ENCODE measurements at regions not wholly inside any gene's neighbourhood (a gene's known extent, or its start where the extent isn't known, plus 50 kb on each side); places are given as distances from the start of the nearest gene placed in this dataset.

DNA sequence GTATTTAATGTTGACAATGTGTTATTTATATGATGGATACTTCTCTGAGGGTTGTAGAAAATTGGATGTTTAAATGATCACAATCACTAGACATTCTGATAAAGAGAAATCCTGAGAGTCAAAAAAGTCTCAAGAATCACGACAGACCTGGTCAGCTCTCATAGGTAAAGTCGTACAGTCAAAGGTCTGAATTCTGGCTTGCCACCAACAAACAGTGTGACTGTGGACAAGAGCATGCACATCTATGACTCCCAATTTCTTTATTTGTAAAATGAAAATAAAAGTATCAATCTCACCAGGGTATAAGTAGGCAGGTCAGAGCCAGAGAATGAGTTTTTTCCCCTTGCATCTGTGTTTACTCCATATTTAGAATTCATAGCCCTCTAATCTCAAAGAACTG, 556.7 kb downstream of the FAM181B start:
- TF ChIP-seq YY1 (IDR thresholded peaks at IDR 0.05; ENCODE audit: low read depth): no peak
- no peak for TF ChIP-seq EP300 (IDR thresholded peaks at IDR 0.05; ENCODE audit: borderline replicate concordance)
- TF ChIP-seq TCF12 (IDR thresholded peaks at IDR 0.05; ENCODE audit: low read depth): no peak
- TF ChIP-seq CEBPB (IDR thresholded peaks at IDR 0.05): no peak
- TF ChIP-seq MAX (IDR thresholded peaks at IDR 0.05): no peak
- TF ChIP-seq RAD21 (IDR thresholded peaks at IDR 0.05; ENCODE audit: low read depth): no peak
- TF ChIP-seq NFIC (IDR thresholded peaks at IDR 0.05): no peak
- TF ChIP-seq, protein P1, sequence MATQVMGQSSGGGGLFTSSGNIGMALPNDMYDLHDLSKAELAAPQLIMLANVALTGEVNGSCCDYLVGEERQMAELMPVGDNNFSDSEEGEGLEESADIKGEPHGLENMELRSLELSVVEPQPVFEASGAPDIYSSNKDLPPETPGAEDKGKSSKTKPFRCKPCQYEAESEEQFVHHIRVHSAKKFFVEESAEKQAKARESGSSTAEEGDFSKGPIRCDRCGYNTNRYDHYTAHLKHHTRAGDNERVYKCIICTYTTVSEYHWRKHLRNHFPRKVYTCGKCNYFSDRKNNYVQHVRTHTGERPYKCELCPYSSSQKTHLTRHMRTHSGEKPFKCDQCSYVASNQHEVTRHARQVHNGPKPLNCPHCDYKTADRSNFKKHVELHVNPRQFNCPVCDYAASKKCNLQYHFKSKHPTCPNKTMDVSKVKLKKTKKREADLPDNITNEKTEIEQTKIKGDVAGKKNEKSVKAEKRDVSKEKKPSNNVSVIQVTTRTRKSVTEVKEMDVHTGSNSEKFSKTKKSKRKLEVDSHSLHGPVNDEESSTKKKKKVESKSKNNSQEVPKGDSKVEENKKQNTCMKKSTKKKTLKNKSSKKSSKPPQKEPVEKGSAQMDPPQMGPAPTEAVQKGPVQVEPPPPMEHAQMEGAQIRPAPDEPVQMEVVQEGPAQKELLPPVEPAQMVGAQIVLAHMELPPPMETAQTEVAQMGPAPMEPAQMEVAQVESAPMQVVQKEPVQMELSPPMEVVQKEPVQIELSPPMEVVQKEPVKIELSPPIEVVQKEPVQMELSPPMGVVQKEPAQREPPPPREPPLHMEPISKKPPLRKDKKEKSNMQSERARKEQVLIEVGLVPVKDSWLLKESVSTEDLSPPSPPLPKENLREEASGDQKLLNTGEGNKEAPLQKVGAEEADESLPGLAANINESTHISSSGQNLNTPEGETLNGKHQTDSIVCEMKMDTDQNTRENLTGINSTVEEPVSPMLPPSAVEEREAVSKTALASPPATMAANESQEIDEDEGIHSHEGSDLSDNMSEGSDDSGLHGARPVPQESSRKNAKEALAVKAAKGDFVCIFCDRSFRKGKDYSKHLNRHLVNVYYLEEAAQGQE (IDR thresholded peaks at IDR 0.05; ENCODE audit: low read depth): no peak
- no peak for TF ChIP-seq CREB1 (IDR thresholded peaks at IDR 0.05; ENCODE audit: low read depth)
- no peak for TF ChIP-seq TAF1 (IDR thresholded peaks at IDR 0.05; ENCODE audit: low read depth)
- no peak for TF ChIP-seq ZBTB7A (IDR thresholded peaks at IDR 0.05; ENCODE audit: low read depth)
- no peak for TF ChIP-seq EGR1 (IDR thresholded peaks at IDR 0.05)

Measured in Ishikawa (cell line).